Suprapubic skin (tissue), 4 donors: ENCODE measurements at regions not wholly inside any gene's neighbourhood (a gene's known extent, or its start where the extent isn't known, plus 50 kb on each side); places are given as distances from the start of the nearest gene placed in this dataset.

Experiments used
- DNase-seq, 2 donors: peaks; one replicate each; pipeline ENCODE4 v3.0.0-alpha.2; 2019; ENCODE audit warnings: low spot score in 2 of 2
- H3K27ac ChIP-seq: fragments of 200-600 bp; sonication (generic); one replicate; pipeline ENCODE4 v1.5.1; 2019
- H3K27me3 ChIP-seq: fragments of 200-600 bp; sonication (generic); one replicate; pipeline ENCODE4 v1.5.1; 2019
- H3K36me3 ChIP-seq: fragments of 200-600 bp; sonication (generic); one replicate; pipeline ENCODE4 v1.5.1; 2019
- H3K4me1 ChIP-seq: fragments of 200-600 bp; sonication (generic); one replicate; pipeline ENCODE4 v1.5.1; 2019
- H3K4me3 ChIP-seq: fragments of 200-600 bp; sonication (generic); one replicate; pipeline ENCODE4 v1.5.1; 2019; ENCODE audit warnings: mild to moderate bottlenecking
- H3K9me3 ChIP-seq: fragments of 200-600 bp; sonication (generic); one replicate; pipeline ENCODE4 v1.5.1; 2019
- CTCF ChIP-seq, 2 donors: fragments of 200-600 bp in 1 of 2; fragments of 450-650 bp in 1 of 2; sonication (generic) in 1 of 2; IDR thresholded peaks; one replicate each; pipeline ENCODE4 v1.5.1; 2016 to 2019; ENCODE audit warnings: antibody characterized with exemption in 2 of 2, mild to moderate bottlenecking in 1 of 2, moderate library complexity in 1 of 2
- EP300 ChIP-seq: sonication (generic); formaldehyde crosslinking; IDR thresholded peaks from one replicate; pipeline ENCODE4 v1.6.1; 2017; ENCODE audit warnings: antibody characterized with exemption
- POLR2A ChIP-seq, 2 donors: fragments of 450-650 bp; IDR thresholded peaks; one replicate each; pipeline ENCODE4 v1.6.1; 2017; ENCODE audit warnings: antibody characterized with exemption in 2 of 2, mild to moderate bottlenecking in 2 of 2, moderate library complexity in 2 of 2
- POLR2AphosphoS5 ChIP-seq, 3 donors: sonication (generic); formaldehyde crosslinking; IDR thresholded peaks; one replicate each; pipeline ENCODE4 v1.6.1; 2017; ENCODE audit warnings: antibody characterized with exemption in 3 of 3
- WGBS: methylation state at CpG from one replicate; pipeline ENCODE4 v1.1.5; 2018; 5-methylcytosine and 5-hydroxymethylcytosine counted together

DNA sequence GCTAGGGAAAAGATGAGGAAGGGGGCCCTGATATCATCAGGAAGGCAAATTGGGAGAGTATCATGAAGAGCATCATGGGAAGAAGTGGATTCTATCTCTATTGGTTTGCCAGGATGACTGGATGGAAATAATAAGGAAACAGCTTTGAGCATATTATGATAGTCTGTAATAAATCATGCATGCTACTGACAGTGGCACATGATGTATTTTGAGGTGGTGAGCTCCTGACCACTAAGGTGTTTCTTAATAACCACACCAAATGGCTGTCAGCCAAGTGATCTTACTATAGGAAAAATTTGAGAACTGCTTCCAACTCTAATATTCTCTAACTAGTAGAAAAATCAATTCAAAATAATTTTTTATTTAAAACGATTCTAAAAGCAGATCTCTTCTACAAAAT, 548.4 kb upstream of the JAG1 start:
- Histone ChIP-seq H3K9me3 (no peaks in the 10 kb centered on the region), H3K4me3 (no peak overlapping the region), H3K4me1 (no peaks in the 10 kb centered on the region), H3K27ac (no peak overlapping the region), H3K27me3 (no peaks in the 10 kb centered on the region), H3K36me3 (no peaks in the 10 kb centered on the region)
- DNase-seq, result no peak
- no peak for TF ChIP-seq EP300
- TF ChIP-seq CTCF (IDR thresholded peaks at IDR 0.05), result no peak
- no peak for TF ChIP-seq POLR2AphosphoS5 (IDR thresholded peaks at IDR 0.05)
- TF ChIP-seq POLR2A (IDR thresholded peaks at IDR 0.05), result no peak
- 94% methylated on average over 1 of the region's 1 CpG for WGBS

GRCh38 chr20:11227602-11228001, 553.8 kb upstream of the JAG1 start:
- no peaks in the 10 kb centered on the region for H3K9me3 ChIP-seq
- peaks cover 14% of the 10 kb centered on the region for H3K4me1 ChIP-seq
- no peaks in the 10 kb centered on the region for H3K27me3 ChIP-seq
- no peaks in the 10 kb centered on the region for H3K36me3 ChIP-seq
- 85% methylated on average over 3 of the region's 3 CpGs for WGBS
- no peak for DNase-seq
- H3K27ac ChIP-seq, result no peak overlapping the region
- TF ChIP-seq POLR2AphosphoS5 (IDR thresholded peaks at IDR 0.05) (no peak), EP300 (no peak), POLR2A (IDR thresholded peaks at IDR 0.05) (no peak), CTCF (IDR thresholded peaks at IDR 0.05) (no peak)
- no peak overlapping the region for H3K4me3 ChIP-seq

DNA sequence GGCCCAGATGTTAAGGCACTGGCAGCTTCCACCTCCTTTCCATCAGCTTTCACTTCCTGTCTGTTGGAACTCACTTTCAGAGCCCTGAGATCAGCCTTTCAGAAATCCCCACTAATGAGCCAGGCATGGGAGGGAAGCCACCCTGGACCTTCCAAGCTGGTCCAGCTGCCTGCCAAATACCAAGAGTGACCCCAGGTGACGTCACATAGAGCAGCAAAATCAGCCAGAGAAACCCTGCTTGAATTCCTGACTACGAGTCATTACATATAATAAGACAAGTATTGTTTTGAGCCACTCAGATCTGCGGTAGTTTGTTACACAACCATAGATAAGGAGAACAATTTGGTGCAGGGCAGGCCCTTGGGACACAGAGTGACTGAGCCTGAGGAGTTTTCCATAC, 556.0 kb upstream of the JAG1 start:
- TF ChIP-seq CTCF (IDR thresholded peaks at IDR 0.05), result no peak
- no peak for TF ChIP-seq POLR2AphosphoS5 (IDR thresholded peaks at IDR 0.05)
- no peak for TF ChIP-seq EP300
- TF ChIP-seq POLR2A (IDR thresholded peaks at IDR 0.05), result no peak
- 29% methylated on average over 3 of the region's 3 CpGs for WGBS
- H3K4me1 ChIP-seq, result peaks cover 14% of the 10 kb centered on the region
- no peak overlapping the region for H3K27ac ChIP-seq
- DNase-seq, result no peak
- H3K9me3 ChIP-seq, result no peaks in the 10 kb centered on the region
- no peaks in the 10 kb centered on the region for H3K27me3 ChIP-seq
- no peaks in the 10 kb centered on the region for H3K36me3 ChIP-seq
- no peak overlapping the region for H3K4me3 ChIP-seq

DNA sequence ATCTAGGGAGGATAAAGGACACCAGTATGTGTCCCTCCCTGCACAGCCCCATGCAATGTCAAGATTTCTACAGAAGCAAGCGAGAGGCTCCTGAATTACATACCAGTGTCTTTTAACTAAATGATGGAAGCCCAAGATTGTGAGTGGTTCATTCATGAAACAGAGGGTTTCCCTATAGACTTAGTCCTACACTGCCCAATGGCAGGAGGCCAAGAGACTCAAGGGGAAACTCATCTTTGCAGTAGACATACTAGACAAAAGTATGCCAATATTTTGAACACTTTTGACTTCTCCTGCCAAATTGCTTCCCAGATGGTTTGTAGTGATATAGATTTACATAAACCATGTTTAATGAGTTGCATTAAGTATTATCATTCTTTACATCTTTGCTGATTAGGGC, 557.2 kb upstream of the JAG1 start:
- no peaks in the 10 kb centered on the region for H3K36me3 ChIP-seq
- no peaks in the 10 kb centered on the region for H3K27me3 ChIP-seq
- 82% methylated on average over 1 of the region's 1 CpG for WGBS
- H3K27ac ChIP-seq, result no peak overlapping the region
- no peak for TF ChIP-seq CTCF (IDR thresholded peaks at IDR 0.05)
- no peak for TF ChIP-seq EP300
- TF ChIP-seq POLR2AphosphoS5 (IDR thresholded peaks at IDR 0.05), result no peak
- TF ChIP-seq POLR2A (IDR thresholded peaks at IDR 0.05), result no peak
- peaks cover 14% of the 10 kb centered on the region for H3K4me1 ChIP-seq
- H3K4me3 ChIP-seq, result no peak overlapping the region
- no peak for DNase-seq
- no peaks in the 10 kb centered on the region for H3K9me3 ChIP-seq

DNA sequence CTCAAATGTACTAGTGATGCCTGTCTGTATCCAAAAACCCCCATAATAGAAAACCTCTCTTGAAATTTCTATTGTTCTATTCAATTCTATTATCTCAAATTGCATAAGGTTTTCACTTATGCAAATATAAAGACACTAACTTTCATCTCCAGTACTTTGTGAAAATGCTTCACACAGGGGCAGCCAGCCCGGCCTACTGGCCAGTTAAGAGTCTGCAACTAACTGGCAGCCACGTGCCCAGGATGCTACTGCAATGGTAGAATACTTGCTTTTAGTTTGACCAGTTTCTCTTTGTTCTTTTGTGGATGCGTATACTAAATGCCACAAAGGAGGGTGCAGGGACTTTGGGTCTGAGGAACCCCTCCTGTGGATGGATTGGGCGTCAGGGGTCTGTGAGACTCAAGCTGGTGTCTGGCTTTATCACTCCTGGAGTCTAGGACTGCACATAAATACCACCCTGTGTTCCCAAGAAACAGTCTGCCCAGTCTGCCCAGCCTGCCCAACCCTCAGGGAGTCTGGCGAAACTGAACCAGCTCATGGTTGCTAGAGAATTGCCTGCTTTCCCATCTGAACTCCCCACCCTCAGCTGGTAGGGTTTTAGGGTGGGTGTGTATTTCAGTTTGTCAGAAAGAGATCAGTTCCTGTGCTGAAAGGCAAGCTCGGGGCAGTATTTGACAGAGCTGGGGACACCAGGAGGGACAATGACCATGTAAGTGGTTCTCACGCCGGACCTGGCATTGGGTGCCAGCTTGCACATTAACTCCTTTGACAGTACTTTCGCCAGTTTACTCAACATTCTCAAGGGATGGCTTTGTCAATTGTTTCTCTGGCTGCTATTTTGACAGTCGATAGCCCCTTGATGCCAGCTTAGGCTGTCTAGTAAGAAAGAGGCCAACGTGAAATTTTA, 558.2 kb upstream of the JAG1 start:
- no peaks in the 10 kb centered on the region for H3K27me3 ChIP-seq
- no peaks in the 10 kb centered on the region for H3K9me3 ChIP-seq
- no peak for DNase-seq
- H3K4me1 ChIP-seq, result peaks cover 14% of the 10 kb centered on the region
- WGBS, result 93% methylated on average over 11 of the region's 11 CpGs
- H3K27ac ChIP-seq, result no peak overlapping the region
- TF ChIP-seq POLR2A (IDR thresholded peaks at IDR 0.05) (no peak), CTCF (IDR thresholded peaks at IDR 0.05) (no peak), EP300 (no peak), POLR2AphosphoS5 (IDR thresholded peaks at IDR 0.05) (no peak)
- no peaks in the 10 kb centered on the region for H3K36me3 ChIP-seq
- no peak overlapping the region for H3K4me3 ChIP-seq
